ENCODE measurements at regions not wholly inside any gene's neighbourhood (a gene's known extent, or its start where the extent isn't known, plus 50 kb on each side); places are given as distances from the start of the nearest gene placed in this dataset.
"Not testable (repeated sequence)": the region's sequence is repeated elsewhere in the genome, so short reads cannot be mapped to it uniquely, and the experiment has no call there.

GRCh38 chr7:10593080-10593479, 380.6 kb upstream of the PHF14 start:
- DNase-seq (ENCODE audit: low read depth): no peak

- no peak for DNase-seq (ENCODE audit: low read depth)
Measured at GRCh38 chr7:10596827-10597226, 376.8 kb upstream of the PHF14 start.

GRCh38 chr7:10604128-10604527, 369.5 kb upstream of the PHF14 start:
- no peak for DNase-seq (ENCODE audit: low read depth)

- no peak for DNase-seq (ENCODE audit: low read depth)
Measured at GRCh38 chr7:10612950-10613349, 360.7 kb upstream of the PHF14 start.

- DNase-seq (ENCODE audit: low read depth): no peak
Measured at GRCh38 chr7:10618953-10619352, 354.7 kb upstream of the PHF14 start.

- no peak for DNase-seq (ENCODE audit: low read depth)
Measured at GRCh38 chr7:10632712-10633111, 341.0 kb upstream of the PHF14 start.

- no peak for DNase-seq (ENCODE audit: low read depth)
Measured at GRCh38 chr7:10634239-10634638, 339.4 kb upstream of the PHF14 start.

- no peak for DNase-seq (ENCODE audit: low read depth)
Measured at GRCh38 chr7:10637991-10638390, 335.7 kb upstream of the PHF14 start.

GRCh38 chr7:10643545-10643944, 330.1 kb upstream of the PHF14 start:
- DNase-seq (ENCODE audit: low read depth): no peak

- DNase-seq (ENCODE audit: low read depth): no peak
Measured at GRCh38 chr7:10644849-10645248, 328.8 kb upstream of the PHF14 start.

- DNase-seq (ENCODE audit: low read depth): no peak
Measured at GRCh38 chr7:10646194-10646593, 327.5 kb upstream of the PHF14 start.

- no peak for DNase-seq (ENCODE audit: low read depth)
Measured at GRCh38 chr7:10648289-10648688, 325.4 kb upstream of the PHF14 start.

GRCh38 chr7:10649120-10649519, 324.6 kb upstream of the PHF14 start:
- not testable (repeated sequence) for DNase-seq (ENCODE audit: low read depth)

- DNase-seq (ENCODE audit: low read depth): no peak
Measured at GRCh38 chr7:10655031-10655430, 318.6 kb upstream of the PHF14 start.

- DNase-seq (ENCODE audit: low read depth): no peak
Measured at GRCh38 chr7:10657201-10657600, 316.5 kb upstream of the PHF14 start.

- DNase-seq (ENCODE audit: low read depth): no peak
Measured at GRCh38 chr7:10657837-10658236, 315.8 kb upstream of the PHF14 start.

- no peak for DNase-seq (ENCODE audit: low read depth)
Measured at GRCh38 chr7:10662491-10662890, 311.2 kb upstream of the PHF14 start.

GRCh38 chr7:10662982-10663884, 310.4 kb upstream of the PHF14 start:
- no peak for DNase-seq (ENCODE audit: low read depth)

GRCh38 chr7:10672186-10672585, 301.5 kb upstream of the PHF14 start:
- DNase-seq (ENCODE audit: low read depth): no peak

GRCh38 chr7:10677211-10677610, 296.5 kb upstream of the PHF14 start:
- no peak for DNase-seq (ENCODE audit: low read depth)

GRCh38 chr7:10677668-10678232, 295.9 kb upstream of the PHF14 start:
- DNase-seq (ENCODE audit: low read depth): no peak

- DNase-seq (ENCODE audit: low read depth): no peak
Measured at GRCh38 chr7:10684606-10685005, 289.1 kb upstream of the PHF14 start.

- no peak for DNase-seq (ENCODE audit: low read depth)
Measured at GRCh38 chr7:10685040-10685439, 288.6 kb upstream of the PHF14 start.

- no peak for DNase-seq (ENCODE audit: low read depth)
Measured at GRCh38 chr7:10688544-10688943, 285.1 kb upstream of the PHF14 start.
